ENCODE measurements at regions not wholly inside any gene's neighbourhood (a gene's known extent, or its start where the extent isn't known, plus 50 kb on each side); places are given as distances from the start of the nearest gene placed in this dataset.

GRCh38 chr20:2236256-2236655, 59.5 kb upstream of the TGM3 start:
- DNase-seq (ENCODE audit: low read depth in 2 of 2) = no peak

DNA sequence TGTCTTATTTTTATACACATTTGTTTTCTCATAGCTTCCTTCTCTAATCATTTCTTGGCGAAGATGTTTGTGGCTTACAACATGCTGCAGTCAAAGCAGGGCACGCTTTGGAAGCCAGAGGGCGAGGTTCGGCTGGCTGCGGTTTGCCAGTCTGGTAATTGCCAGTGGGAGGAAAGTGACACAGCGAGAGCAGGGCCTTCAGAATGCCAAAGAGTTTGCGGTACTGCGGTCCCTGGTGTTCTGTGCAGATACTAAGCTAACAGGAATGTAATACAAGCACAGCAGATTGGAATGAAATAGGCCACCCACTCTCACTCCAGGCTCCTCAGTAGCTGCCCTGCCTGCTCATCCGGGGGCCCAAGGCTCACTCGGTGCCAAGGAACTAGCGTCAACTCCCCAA, 58.7 kb upstream of the TGM3 start:
- no peak for DNase-seq (ENCODE audit: low read depth in 2 of 2)

- no peak for DNase-seq (ENCODE audit: low read depth in 2 of 2)
These were observed 57.2 kb upstream of the TGM3 start for GRCh38 chr20:2238601-2239000.

DNA sequence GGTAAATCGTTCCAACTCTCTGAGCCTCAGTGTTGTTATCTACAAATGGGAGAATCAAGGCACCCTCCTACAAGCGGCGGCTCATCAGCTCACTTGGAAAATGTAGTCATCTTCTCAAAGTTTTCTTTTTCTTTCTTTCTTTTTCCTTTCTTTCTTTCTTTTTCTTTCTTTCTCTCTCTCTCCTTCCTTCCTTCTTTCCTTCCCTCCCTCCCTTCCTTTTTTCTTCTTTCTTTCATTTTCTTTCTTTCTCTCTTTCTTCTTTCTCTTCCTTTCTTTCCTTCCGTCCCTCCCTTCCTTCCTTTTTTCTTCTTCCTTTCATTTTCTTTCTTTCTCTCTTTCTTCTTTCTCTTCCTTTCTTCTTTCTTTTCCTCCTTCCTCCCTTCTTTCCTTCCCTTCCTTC, 55.0 kb upstream of the TGM3 start:
- DNase-seq (ENCODE audit: low read depth in 2 of 2) = no peak

DNA sequence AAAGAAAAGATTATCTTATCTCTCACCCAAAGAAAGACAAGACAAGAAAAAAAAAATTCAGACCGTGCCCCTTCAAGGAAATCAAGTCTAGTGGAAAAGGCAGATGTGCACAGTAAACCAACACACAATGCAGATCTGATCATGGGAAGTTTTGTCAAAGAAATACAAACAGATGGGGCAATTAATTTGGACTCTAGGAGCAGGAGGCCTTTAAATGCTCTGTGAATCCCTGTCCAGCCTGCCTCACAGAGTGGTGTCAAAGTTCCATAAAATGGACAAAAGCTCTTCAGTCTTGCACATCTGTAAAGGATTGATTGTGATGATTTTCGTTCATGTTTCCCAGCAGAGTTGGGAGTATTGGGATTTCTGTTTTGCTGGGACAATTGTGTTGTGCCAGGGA, 53.1 kb upstream of the TGM3 start:
- no peak for DNase-seq (ENCODE audit: low read depth in 2 of 2)

- DNase-seq (ENCODE audit: low read depth in 2 of 2) = no peak
These were observed 51.3 kb upstream of the TGM3 start for GRCh38 chr20:2244523-2244922.

DNA sequence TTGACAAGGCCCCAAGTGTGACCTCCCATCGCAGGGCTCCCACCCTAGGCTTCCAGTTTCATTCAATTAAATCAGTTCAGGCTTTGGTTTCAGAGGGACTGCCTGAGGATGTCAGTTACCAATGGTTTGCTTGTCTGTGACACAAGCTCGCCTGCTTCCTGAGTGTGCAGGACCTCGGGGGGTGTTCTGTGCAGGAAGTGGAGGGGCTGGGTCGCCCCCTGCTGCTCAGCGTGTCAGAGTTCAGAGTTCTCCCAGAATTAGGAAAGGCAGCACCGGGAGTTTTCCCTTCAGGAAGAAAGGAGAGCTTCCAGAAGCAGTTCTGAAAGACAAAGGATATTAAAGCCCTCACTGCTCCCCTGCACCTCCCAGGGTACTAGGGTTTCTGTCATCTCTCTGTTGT, 50.8 kb upstream of the TGM3 start:
- no peak for DNase-seq (ENCODE audit: low read depth in 2 of 2)

GRCh38 chr20:2245637-2246036, 50.2 kb upstream of the TGM3 start:
- no peak for DNase-seq (ENCODE audit: low read depth in 2 of 2)

Data from stimulated activated CD8-positive, alpha-beta memory T cell treated with anti-CD3 and anti-CD28 coated beads, Interleukin-7, amount 100 ng/mL, for 1 hour (primary cell).